Fibroblast of skin of abdomen (primary cell): ENCODE measurements at regions not wholly inside any gene's neighbourhood (a gene's known extent, or its start where the extent isn't known, plus 50 kb on each side); places are given as distances from the start of the nearest gene placed in this dataset.

ENCODE experiments used
- DNase-seq: peaks from one replicate; pipeline ENCODE4 v3.0.0-alpha.2; 2013

GRCh38 chr2:51410331-51410730 is 378.4 kb upstream of the NRXN1 start:
- DNase-seq: no peak

GRCh38 chr2:51409920-51410319 is 378.0 kb upstream of the NRXN1 start:
- no peak for DNase-seq

GRCh38 chr2:51404226-51404625 is 372.3 kb upstream of the NRXN1 start:
- no peak for DNase-seq

DNA sequence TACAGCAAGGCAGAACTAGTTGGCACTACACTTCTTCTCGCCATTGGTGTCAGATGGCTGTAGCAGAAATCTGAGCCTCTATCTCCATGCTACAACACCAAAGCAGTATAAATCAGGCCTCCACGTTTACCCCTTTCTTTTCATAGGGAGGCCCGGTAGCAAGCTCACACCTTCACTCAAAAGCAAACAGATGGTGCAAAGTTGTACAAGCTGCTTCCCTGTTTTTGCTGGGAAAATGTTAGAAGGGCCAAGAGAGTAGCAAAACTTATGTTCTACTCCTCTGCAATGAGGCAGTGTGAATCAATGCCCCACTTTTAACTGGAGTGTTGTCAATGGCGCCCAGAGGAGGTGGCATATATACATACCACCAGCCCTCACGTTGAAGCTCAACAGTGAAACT is 369.6 kb upstream of the NRXN1 start:
- DNase-seq: no peak

DNA sequence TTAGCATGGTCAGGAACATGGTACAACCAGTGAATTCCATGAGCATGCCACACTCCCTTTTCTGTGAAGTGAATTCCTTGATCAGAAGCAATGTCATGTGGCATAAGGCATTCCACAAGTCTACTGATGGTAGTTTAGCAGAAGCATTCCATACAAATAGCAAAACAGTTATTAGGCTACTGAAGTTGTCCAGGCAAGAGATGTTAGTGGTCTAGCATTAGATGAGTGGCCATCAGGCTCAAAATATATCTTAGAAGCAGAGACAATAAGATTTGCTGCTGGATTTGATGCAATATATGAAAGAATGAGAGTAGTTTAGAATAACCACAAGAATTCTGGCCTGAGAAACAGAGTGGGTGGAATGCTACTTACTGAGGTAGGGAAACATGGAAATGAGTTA is 355.3 kb upstream of the NRXN1 start:
- peak; percentile 87 for DNase-seq

GRCh38 chr2:51379997-51380396 is 348.1 kb upstream of the NRXN1 start:
- DNase-seq: no peak

- DNase-seq: no peak
Measured at GRCh38 chr2:51368250-51368649, 336.3 kb upstream of the NRXN1 start.

GRCh38 chr2:51350100-51350499 is 318.2 kb upstream of the NRXN1 start:
- DNase-seq: peak; percentile 44

DNA sequence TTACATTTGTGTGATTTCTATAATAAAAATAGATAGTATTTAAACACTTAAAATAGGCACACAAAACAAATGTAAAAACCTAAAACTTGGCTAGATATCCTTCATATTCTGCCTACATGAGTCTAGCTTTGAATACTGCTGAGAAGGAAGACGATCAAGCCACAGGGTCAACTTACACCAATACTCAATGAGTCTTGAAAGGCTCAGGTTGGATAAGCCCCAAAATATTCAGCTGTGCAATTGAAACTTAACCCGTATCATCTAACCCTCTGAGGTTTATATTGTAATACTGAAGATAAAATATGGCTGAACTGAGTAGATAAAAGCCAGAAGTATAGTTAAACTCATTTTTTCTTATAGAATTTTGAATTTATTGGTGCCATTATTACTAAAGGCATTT is 313.0 kb upstream of the NRXN1 start:
- DNase-seq: no peak

- DNase-seq: no peak
Measured at GRCh38 chr2:51335087-51336058, 303.4 kb upstream of the NRXN1 start.

- DNase-seq: no peak
Measured at GRCh38 chr2:51329512-51329911, 297.6 kb upstream of the NRXN1 start.

DNA sequence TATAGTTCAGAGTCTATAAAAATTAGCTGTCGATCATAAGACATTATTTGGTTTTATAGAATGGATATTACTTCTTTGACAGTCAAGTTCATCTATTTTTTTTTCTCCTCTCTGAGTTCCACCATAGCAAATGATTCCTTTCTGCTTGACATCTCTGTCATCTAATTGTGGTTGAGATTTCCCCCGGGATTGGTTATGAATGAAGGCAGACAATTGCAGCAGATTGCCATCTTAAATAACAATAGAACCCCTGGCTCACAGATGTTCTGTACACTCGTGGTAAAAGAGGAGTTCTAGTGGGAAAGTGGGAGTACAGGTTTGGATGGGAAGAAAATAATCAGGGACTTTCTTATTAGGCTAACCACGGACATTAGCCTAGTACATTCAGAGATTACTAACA is 292.1 kb upstream of the NRXN1 start:
- no peak for DNase-seq

DNA sequence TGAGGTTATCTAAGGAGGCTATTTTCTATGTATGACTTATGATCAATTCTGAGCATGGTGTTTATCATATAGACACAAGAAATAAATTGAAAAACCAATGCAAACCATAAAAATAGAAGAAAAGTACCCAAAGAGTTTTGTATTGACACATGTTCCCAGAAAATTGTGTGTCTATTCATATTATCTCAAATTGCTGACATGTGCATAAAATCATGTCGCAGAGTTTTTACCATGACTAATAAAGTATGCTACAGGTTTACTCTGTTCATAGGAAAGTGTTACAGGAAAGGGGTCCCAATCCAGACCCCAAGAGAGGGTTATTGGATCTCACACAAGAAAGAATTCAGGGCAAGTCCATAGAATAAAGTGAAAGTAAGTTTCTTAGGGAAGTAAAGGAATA is 290.7 kb upstream of the NRXN1 start:
- no peak for DNase-seq

DNA sequence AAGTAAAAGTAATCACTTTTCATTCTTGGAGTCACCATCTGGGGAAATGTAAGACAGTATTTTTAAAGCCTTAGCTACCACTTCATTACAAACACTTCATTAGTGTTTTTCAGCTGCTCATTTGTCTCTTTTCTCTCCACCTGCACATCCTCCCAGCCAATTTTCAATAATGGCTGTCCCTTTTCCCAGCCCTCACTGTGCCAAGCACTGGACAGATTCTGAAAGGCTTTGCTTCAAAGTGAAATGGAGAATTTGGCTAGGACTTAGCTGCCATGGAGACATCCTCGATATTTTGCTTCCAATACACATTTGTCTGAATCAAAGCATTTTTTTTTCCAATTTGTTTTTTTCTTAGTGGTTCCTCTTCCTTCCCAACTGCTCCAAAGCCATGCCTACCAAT is 272.4 kb upstream of the NRXN1 start:
- no peak for DNase-seq

- DNase-seq: peak; percentile 3
Measured at GRCh38 chr2:51301381-51301780, 269.4 kb upstream of the NRXN1 start.

- DNase-seq: no peak
Measured at GRCh38 chr2:51299370-51299769, 267.4 kb upstream of the NRXN1 start.

GRCh38 chr2:51297488-51297887 is 265.6 kb upstream of the NRXN1 start:
- DNase-seq: no peak

GRCh38 chr2:51293566-51294200 is 261.8 kb upstream of the NRXN1 start:
- no peak for DNase-seq

DNA sequence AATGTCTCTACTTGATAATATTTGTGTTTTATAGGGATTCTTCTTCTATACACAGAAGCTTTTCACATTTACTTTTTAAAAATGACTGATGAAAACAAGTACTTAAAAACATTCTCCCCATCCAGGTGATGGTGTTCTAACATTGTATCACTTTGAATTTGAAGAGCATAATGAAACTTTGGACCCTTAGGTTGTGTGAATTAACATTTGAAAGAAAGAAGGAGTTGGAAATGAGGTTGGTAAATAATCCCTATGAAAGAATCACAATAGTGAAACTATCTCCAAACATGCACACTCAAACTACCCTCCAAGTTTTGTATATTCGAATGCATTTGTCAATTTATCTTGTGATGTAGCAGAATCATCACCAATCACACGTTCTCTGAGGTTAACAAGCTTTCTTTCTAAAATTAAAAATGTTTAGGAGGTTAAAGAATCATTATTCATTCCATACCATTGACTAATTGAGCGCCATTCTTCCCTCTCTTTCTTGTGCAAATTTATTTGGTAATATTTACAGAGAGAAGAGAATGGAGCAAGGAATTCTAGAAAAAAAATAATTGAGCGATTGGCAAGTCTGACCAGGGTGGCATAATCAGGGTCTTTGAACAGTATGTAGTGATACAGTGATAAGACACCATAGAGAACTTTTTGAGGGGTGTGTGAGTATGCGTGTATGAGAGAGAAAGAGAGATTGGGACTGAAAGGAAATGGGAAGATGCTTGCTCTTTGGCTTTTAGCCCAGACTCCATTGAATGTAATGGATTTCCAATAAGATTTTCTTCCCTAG is 260.0 kb upstream of the NRXN1 start:
- DNase-seq: no peak

DNA sequence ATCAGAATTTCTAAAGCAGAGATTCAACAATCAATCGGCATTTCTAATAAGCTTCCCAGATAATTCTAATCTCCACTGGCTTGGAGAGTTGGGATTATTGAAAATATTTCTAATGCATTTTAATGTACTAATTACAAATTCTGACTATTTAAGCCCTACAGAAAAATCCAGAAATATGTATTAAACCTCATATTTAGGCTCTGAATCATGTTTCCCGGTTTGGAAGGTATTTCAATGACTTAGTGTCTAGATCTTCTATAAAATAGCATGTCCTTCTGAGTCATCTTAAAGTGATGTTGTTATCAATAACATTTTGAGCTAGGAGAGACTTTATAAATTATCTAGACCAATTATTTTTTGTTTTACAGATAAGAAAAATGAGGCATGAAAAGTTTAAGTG is 258.8 kb upstream of the NRXN1 start:
- DNase-seq: peak; percentile 59

DNA sequence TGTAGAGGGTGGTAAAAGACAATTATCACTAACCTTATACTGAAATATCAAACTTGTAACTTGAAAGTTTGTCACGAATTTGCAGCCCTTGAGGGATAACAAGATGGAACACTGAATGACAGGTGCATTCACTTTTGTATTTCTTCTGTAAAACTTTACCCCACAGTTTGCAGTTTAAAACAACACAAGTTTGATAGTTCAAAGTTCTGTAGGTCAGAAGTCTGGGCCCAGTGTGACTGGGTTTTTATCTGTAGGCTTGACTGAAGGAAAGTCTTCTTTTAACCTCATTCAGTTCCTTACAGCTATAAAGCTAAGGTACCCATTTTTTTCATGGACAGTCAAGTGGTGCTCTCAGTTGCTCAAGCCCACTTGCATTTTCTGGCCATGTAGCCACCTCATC is 257.1 kb upstream of the NRXN1 start:
- no peak for DNase-seq

DNA sequence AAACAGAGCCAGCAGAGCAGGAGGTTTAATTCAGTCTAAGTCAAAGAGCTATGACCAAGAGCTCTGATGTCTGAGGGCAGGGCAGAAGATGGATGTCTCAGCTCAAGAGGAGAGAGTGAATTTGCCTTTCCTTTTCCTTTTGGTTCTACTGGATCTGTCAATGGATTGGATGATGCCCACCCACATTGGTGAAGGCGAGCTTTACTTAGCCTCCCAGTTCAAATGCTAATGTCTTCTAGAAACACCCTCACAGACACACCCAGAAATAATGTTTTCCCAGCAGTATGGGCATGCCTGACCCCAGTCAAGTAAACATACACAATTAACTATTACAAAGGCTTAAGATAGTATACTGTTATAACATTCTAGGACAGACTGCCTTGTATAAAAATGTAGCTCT is 236.3 kb upstream of the NRXN1 start:
- no peak for DNase-seq

DNA sequence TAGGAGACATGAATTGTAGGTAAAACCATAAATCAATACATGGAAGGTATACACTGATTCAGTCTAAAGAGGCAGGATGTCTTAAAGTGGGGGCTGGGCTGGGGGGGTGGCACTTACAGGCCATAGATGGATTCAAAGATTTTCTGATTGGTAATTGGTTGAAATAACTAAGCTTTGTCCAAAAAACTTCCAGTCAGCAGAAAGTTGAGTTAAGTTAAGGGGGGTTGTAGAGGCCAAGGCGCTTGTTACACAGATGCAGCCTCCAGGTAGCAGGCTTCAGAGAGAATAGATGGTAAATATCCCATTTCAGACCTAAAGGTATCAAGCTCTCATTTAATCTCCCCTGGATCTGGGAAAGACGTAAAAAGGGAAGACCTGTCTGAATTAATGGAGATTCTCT is 233.6 kb upstream of the NRXN1 start:
- DNase-seq: no peak
